OCI-LY3 (cell line): ENCODE measurements at regions not wholly inside any gene's neighbourhood (a gene's known extent, or its start where the extent isn't known, plus 50 kb on each side); places are given as distances from the start of the nearest gene placed in this dataset.

ENCODE experiments used
- H2AFZ ChIP-seq: fragments of 200-600, 300-600 bp; shearing (Covaris generic); 2 replicates; pipeline ENCODE4 v1.6.0; 2014; ENCODE audit warnings: antibody characterized with exemption, low read depth, low read length
- H3K27ac ChIP-seq: fragments of 200-600, 300-600 bp; sonication (generic); 2 replicates; pipeline ENCODE4 v1.5.1; 2014; ENCODE audit warnings: mild to moderate bottlenecking, low read length, moderate library complexity, mixed read lengths
- H3K27me3 ChIP-seq: fragments of 200-600, 300-600 bp; sonication (generic); 2 replicates; pipeline ENCODE4 v1.6.1; 2014; ENCODE audit warnings: low read depth, low read length, mixed read lengths
- H3K36me3 ChIP-seq: fragments of 200-600, 300-600 bp; sonication (generic); replicated peaks from 2 replicates; pipeline ENCODE3; 2014; ENCODE audit warnings: low read depth, low read length, mixed read lengths
- H3K4me1 ChIP-seq: fragments of 300-600, 200-600 bp; sonication (generic); 2 replicates; pipeline ENCODE4 v1.6.1; 2014; ENCODE audit warnings: low read length, mixed read lengths
- H3K4me2 ChIP-seq: fragments of 200-600, 300-600 bp; sonication (generic); 2 replicates; pipeline ENCODE4 v1.6.1; 2014; ENCODE audit warnings: low read length, mixed read lengths
- H3K4me3 ChIP-seq: fragments of 300-600, 200-600 bp; sonication (generic); 2 replicates; pipeline ENCODE4 v1.5.1; 2014; ENCODE audit warnings: antibody characterized with exemption, mild to moderate bottlenecking, low read length, moderate library complexity
- H3K79me2 ChIP-seq: fragments of 300-600, 200-600 bp; shearing (Covaris generic); 2 replicates; pipeline ENCODE4 v1.6.1; 2014; ENCODE audit warnings: mild to moderate bottlenecking, low read length, mixed read lengths
- H3K9ac ChIP-seq: fragments of 300-600, 200-600 bp; shearing (Covaris generic); 2 replicates; pipeline ENCODE4 v1.6.0; 2014; ENCODE audit warnings: mild to moderate bottlenecking, low read length, moderate library complexity
- H3K9me3 ChIP-seq: fragments of 200-600, 300-600 bp; shearing (Covaris generic); 2 replicates; pipeline ENCODE4 v1.6.1; 2014; ENCODE audit warnings: low read length, mixed read lengths; ENCODE audit not compliant: insufficient read depth
- H4K20me1 ChIP-seq: fragments of 200-600, 300-600 bp; sonication (generic); 2 replicates; pipeline ENCODE4 v1.6.1; 2016; ENCODE audit warnings: low read length, mixed read lengths; ENCODE audit not compliant: insufficient read depth
- CTCF ChIP-seq: fragments of 200-600, 300-600 bp; sonication (generic); IDR thresholded peaks from 2 replicates; pipeline ENCODE4 v1.5.1; 2014; ENCODE audit warnings: antibody characterized with exemption, low read length, low read depth
- EZH2phosphoT487 ChIP-seq: fragments of 200-600 bp; shearing (Covaris generic); IDR thresholded peaks from 2 replicates; pipeline ENCODE4 v1.6.1; 2018; ENCODE audit warnings: antibody characterized with exemption, mixed run types, low read depth

- H3K36me3 ChIP-seq, result no peaks in the 10 kb centered on the region
- H4K20me1 ChIP-seq, result no peaks in the 10 kb centered on the region
- H3K4me2 ChIP-seq, result no peak overlapping the region
- no peak overlapping the region for H3K4me3 ChIP-seq
- TF ChIP-seq CTCF, result no peak
- TF ChIP-seq EZH2phosphoT487, result no peak
- H3K9ac ChIP-seq, result no peak overlapping the region
- no peaks in the 10 kb centered on the region for H3K9me3 ChIP-seq
- H3K27me3 ChIP-seq, result no peaks in the 10 kb centered on the region
- H3K4me1 ChIP-seq, result no peaks in the 10 kb centered on the region
- H2AFZ ChIP-seq, result no peak overlapping the region
- no peaks in the 10 kb centered on the region for H3K79me2 ChIP-seq
- H3K27ac ChIP-seq, result no peak overlapping the region
These were observed 417.4 kb upstream of the FMR1 start for GRCh38 chrX:147494365-147494764.

GRCh38 chrX:147498796-147499195, 412.9 kb upstream of the FMR1 start:
- TF ChIP-seq EZH2phosphoT487 (no peak), CTCF (no peak)
- Histone ChIP-seq H3K27me3 (no peaks in the 10 kb centered on the region), H3K4me3 (no peak overlapping the region), H3K27ac (no peak overlapping the region), H3K9ac (no peak overlapping the region), H2AFZ (no peak overlapping the region), H3K4me2 (no peak overlapping the region), H3K79me2 (no peaks in the 10 kb centered on the region), H4K20me1 (no peaks in the 10 kb centered on the region), H3K9me3 (no peaks in the 10 kb centered on the region), H3K36me3 (no peaks in the 10 kb centered on the region), H3K4me1 (no peaks in the 10 kb centered on the region)

GRCh38 chrX:147522981-147523380, 388.7 kb upstream of the FMR1 start:
- Histone ChIP-seq H4K20me1 (no peaks in the 10 kb centered on the region), H3K9me3 (no peaks in the 10 kb centered on the region), H3K79me2 (no peaks in the 10 kb centered on the region), H3K27me3 (no peaks in the 10 kb centered on the region), H3K9ac (no peak overlapping the region), H3K4me2 (no peak overlapping the region), H3K36me3 (no peaks in the 10 kb centered on the region), H3K27ac (no peak overlapping the region), H3K4me1 (no peaks in the 10 kb centered on the region), H3K4me3 (no peak overlapping the region), H2AFZ (no peak overlapping the region)
- TF ChIP-seq CTCF, result no peak
- TF ChIP-seq EZH2phosphoT487, result no peak

GRCh38 chrX:147533426-147533825, 378.3 kb upstream of the FMR1 start:
- Histone ChIP-seq H3K4me2 (peak overlapping the region; percentile 33), H2AFZ (0 out of 2 replicates have a peak overlapping the region, but pooled peaks have one; percentile 31), H3K9me3 (no peaks in the 10 kb centered on the region), H3K27ac (no peak overlapping the region), H4K20me1 (no peaks in the 10 kb centered on the region), H3K27me3 (no peaks in the 10 kb centered on the region), H3K4me1 (no peaks in the 10 kb centered on the region), H3K79me2 (no peaks in the 10 kb centered on the region), H3K9ac (no peak overlapping the region), H3K36me3 (no peaks in the 10 kb centered on the region), H3K4me3 (no peak overlapping the region)
- TF ChIP-seq CTCF (no peak), EZH2phosphoT487 (no peak)
